IPS DF 19.7 (cell line): ENCODE measurements at regions not wholly inside any gene's neighbourhood (a gene's known extent, or its start where the extent isn't known, plus 50 kb on each side); places are given as distances from the start of the nearest gene placed in this dataset.
"Not testable (repeated sequence)": the region's sequence is repeated elsewhere in the genome, so short reads cannot be mapped to it uniquely, and the experiment has no call there.

Experiments used
- DNase-seq: peaks from one replicate; pipeline ENCODE4 v3.0.0-alpha.2; 2013; ENCODE audit warnings: low read depth, low spot score

- no peak for DNase-seq
These were observed 241.8 kb upstream of the SLCO3A1 start for GRCh38 chr15:91611561-91612323.

- DNase-seq: no peak
These were observed 233.3 kb upstream of the SLCO3A1 start for GRCh38 chr15:91620229-91620628.

GRCh38 chr15:91622235-91622634 is 231.3 kb upstream of the SLCO3A1 start:
- no peak for DNase-seq

DNA sequence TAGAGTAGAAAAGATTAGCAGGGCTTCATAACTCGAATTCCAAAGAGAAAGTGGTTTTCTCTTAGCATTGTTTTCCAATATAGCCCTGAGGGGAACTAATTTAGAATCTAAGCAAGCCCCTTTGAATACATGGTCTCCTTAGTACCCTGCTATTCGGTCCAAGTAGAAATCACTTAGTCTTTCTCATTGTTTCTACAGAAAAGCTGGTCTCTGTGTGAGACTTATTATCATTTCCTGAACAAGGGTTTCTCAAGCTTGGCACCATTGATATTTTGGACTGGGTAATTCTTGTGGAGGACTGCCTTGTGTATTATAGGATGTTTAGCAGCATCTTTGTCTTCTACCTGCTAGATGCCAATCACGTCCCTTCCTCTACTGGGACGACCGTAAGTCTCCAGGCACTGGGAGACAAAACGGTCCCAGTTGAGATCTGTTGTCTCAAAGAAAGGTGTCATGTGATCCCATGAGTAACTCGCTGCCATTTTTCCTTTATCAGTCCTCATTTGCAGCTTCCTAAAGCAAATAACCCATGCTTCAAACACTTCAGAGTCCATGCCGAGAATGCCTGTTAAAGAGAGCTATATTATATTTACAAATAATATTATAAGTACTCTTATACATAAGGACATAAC is 230.7 kb upstream of the SLCO3A1 start:
- no peak for DNase-seq

DNA sequence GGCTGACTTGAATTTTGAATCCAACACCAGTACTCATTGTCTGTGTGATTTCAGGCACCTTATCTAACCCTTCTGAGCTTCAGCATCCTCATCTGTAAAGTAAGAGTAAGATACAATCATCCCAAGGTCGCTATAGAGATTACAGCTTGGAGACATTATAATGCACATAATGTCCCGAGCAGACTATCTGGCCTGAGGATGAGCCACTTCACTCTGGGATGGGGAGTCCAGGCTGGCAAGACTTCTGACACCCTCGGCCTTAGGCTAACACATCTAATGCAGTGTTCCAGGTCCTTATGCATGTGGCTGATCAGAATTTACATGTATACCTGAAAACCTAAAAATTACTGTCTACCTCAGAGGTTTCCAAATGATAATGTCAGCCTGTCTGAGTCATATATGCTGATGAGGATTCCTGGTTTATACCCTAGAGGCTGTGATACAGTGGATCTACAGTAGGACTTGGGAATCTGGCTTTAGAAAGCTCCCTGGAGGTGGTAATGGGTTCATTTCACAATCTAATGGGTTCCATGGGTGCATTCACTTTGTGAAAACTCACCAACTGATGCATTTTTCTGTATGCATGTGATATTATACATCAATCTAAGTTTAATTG is 229.0 kb upstream of the SLCO3A1 start:
- DNase-seq: no peak

DNA sequence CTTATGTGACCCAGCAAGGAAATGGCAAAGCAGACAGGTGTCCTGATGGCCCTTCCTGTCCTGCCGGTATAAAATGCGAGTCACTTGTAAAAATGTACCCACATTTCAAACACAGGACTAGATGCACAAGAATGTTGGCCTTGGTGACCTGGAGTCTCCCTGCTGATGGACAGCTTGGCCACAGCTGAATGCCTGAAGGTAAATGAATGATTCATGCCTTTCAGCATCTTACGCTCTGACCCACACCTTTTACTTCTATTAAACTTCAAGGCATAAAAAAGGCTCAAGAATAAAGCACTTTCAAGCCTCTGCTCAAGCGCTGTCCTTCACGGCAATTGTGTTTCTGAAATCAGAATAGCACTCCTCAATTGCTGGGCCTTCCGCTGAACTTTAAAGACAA is 228.0 kb upstream of the SLCO3A1 start:
- no peak for DNase-seq

DNA sequence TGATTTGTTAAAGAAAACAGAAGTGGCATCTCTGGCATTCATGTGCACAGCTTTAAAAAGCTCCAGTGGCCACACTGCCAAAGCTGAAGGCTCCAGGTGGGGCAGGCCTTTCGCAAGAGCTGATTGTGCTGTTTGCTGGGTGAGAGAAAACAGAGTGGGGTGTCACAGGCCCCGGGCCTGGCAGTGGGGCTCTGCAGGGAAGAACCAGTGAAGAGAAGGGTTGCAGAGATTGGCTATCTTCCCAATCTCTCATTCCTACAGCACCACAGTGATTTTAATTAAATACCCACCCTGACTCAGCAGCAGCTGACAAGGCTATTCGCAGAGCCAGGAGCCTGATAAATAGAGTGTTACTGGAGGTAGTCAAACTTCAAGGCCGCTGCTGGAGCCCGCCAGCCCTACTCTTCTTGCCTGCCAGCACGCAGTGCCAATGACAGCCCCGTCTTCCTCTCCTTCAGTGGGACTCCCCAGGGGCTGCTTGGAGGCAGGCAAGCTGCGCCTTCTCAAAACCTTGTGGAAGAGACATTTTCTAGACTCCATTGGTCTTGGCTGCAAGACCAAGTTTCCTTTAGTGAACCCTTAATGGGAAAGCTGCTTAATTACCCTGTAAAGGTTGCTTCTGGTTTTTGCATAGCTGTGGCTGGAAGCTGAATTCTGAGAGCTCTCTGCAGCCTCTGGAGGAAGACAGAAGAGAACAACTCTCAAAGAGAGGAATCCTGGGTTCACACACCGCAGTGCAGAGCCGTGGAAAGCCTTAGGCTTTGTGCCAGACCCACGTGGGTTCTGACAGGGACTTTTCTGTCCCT is 225.8 kb upstream of the SLCO3A1 start:
- DNase-seq: no peak

DNA sequence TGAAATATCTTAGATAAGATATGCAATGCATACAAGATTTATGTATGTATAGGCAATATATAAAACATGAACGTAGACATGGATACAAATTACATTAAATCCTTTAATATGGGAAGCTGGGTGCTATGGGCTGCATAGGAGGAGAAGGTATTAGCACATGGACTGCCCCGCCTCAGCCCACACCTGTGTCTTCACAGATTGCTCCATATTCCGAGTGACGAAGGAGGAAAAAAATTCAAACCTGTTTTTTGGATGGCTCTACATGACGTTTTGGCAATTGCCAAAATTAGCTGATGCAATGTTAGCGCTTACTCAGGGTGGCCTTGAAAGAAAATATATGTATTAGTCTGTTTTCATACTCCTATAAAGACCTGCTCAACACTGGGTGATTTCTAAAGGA is 223.4 kb upstream of the SLCO3A1 start:
- no peak for DNase-seq

- no peak for DNase-seq
These were observed 221.3 kb upstream of the SLCO3A1 start for GRCh38 chr15:91632176-91632575.

DNA sequence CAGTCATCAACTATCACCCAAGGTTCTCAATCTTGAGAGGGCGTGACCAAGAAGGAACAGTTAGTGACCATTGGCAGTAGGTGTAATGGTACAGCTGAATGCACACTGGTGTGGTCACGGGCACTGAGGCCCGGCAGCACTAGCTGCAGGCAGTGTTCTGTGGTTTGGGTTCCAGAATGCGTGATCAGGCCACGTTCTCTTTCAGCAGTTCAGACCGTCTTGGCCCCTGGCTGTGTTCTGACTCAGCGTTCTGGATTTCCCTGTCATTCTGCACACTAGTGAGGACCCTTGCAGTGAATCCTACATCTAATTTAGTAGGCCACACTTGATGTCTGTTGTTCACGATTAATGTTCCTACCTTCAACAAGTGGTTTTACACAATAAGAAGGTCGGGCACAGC is 220.5 kb upstream of the SLCO3A1 start:
- no peak for DNase-seq

DNA sequence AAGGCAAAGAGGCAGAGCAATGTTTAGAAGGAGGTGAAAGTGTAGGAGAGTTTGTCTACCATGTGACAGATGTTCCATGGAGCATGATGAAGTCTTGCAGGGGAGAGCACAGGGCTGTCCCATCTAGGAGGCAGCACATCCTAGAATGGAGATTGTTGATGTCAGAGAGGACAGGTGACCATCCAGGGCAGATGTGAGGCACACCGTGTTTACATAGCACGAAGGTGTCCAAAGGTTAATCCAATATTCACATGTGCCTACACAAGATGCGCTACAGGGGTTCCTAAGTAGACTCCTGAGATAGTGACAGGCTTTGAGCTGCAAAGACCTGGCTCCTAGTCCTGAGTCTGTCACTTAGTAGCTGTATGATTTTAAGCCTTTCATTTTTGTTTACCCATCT is 219.3 kb upstream of the SLCO3A1 start:
- no peak for DNase-seq

- DNase-seq: no peak
These were observed 218.4 kb upstream of the SLCO3A1 start for GRCh38 chr15:91635080-91635479.

DNA sequence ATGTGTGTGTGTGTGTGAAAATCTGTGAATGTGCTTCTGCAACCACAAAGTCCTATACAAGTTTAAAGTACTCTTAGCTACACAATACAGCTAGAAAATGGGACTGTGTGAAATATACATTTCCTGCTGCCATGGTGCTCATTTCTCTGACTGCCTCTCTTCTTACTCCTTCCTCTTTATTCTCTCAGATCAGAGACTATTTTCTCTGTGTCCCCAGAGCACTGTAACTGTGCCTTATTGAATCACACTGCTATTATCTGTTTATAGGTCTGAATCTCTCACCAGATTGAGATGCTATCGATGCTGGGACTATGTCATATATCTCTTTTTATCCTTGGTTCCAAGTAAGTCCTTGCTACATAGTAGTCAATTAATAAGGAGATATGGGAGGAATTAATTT is 217.9 kb upstream of the SLCO3A1 start:
- DNase-seq: no peak

DNA sequence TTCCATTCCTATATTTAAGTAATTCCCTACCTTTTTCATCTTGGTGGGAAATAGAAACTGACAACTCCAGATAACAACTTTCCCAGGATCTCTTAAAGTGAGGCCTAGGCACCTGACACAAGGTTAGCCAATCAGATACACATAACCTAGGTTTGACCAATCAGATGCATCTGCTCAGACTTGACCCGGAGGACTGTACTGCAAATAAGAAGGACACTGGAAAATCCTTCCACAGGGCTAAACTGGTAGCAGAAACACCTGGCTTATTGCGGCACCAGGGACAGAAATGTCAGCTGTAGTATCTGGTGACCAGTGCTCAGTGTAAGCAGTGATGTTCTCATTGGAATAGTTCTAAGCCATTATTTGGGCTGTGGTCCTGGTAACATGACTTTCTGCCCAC is 204.5 kb upstream of the SLCO3A1 start:
- no peak for DNase-seq

DNA sequence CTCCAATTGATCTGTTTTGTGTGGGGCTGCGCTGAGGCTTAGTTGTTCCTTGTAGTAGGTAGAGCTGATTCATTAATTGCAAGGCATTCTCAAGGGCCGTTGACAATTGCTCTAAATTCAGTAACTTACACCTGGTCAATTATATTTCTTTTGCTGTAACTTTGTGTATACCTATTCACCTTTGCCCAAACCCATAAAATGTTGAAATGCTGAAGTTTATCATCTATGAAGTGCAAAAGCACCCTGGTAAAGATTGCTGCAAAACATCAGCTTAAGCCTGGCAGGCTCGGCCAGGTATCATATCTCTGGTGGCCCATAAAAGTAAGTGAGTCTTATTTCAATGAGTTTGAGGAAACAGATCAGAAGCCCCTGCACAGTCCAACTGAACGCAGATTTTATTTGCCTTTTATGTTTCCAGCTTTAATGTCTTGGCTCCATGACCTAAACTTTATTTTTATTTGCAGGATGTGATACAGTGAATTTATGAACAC is 203.6 kb upstream of the SLCO3A1 start:
- no peak for DNase-seq

DNA sequence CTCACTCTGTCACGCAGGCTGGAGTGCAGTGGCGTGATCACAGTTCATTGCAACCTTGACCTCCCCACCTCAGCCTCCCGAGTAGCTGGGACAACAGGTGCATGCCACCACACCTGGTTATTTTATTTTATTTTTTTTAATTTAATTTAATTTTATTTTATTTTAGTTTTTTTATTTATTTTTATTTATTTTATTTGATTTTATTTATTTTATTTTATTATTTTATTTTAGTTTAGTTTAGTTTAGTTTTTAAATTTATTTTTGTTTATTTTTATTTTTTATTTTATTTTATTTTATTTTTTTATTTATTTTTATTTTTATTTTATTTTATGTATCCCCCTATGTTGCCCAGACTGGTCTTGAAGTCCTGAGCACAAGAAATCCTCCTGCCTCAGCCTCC is 202.3 kb upstream of the SLCO3A1 start:
- DNase-seq: no peak

- DNase-seq: no peak
These were observed 200.8 kb upstream of the SLCO3A1 start for GRCh38 chr15:91652610-91653207.

DNA sequence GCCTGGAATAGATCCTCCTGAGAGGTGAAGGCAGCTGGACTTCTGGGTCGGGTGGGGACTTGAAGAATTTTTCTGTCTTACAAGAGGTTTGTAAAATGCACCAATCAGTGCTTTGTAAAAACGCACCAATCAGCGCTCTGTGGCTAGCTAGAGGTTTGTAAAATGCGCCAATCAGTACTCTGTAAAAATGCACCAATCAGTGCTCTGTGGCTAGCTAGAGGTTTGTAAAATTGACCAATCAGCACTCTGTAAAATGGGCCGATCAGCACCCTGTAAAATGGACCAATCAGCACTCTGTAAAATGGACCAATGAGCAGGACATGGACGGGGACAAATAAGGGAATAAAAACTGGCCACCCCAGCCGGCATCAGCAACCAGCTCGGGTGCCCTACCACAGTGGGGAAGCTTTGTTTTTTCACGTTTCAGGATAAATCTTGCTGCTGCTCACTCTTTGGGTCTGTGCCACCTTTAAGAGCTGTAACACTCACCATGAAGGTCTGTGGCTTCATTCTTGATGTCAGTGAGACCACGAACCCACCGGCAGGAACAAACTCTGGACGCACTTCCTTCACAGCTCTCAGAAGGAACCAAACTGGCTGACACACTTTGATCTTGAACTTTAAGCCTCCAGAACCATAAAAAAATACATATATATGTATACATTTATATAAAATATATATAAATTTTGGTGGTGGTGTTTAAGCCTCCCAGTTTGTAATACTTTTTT is 197.8 kb upstream of the SLCO3A1 start:
- not testable (repeated sequence) for DNase-seq

DNA sequence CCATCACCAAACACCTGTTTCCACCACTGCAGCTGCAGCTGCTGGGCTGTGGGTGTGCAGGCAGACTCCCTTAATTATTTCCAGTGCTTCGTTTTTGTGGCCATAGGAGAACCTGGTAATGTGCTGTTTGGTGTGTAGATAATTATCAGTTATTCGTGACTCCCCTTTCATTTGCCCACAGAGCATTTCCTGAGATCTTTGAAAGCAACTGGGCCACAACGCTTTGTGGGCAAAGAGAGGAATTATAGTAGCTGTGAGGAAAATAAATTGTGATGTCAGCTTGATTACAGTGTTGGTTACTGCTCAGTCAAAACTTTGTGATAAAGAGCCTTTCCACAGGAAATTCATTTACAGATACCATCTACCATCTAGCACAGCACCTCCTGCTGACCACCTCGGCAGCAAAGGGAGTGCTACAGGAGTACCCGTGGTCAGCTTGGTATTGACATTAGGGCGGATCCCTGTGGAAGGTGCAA is 193.3 kb upstream of the SLCO3A1 start:
- DNase-seq: peak; percentile 7

DNA sequence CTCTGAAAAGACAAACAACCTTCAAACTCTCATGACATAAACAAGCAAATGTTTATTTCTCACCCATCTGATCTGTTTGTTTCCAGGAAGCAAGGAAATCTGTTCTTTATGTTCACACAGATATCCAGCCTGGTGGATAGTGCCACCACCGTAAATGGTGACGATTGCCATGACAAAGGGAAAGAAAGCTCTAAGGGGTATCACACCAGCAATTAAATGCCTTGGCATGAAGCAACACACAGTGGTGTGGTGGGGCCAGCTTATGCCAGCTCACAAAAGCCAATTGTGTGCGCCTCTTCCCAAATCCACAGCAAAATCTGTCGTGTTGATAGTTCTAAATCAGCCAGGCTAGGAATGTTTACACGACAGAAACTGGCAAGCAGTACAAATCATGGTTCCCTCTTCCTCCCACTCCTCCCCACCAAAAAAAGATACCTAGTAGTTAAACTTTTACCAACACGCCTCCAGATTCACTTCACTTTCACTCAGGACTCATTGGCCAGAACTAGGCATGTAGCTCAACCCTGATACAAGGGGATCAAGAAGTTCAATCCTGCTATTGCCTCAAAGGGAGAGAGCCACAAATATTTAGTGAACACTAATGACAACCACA is 189.2 kb upstream of the SLCO3A1 start:
- no peak for DNase-seq
